ENCODE measurements at regions not wholly inside any gene's neighbourhood (a gene's known extent, or its start where the extent isn't known, plus 50 kb on each side); places are given as distances from the start of the nearest gene placed in this dataset.

GRCh38 chr4:28665306-28665705, 1804.7 kb downstream of the STIM2 start:
- 0 to 93% methylated on average over 1 of the region's 1 CpG for WGBS, 2 donors
- TF ChIP-seq CTCF (IDR thresholded peaks at IDR 0.05) (no peak), POLR2A (IDR thresholded peaks at IDR 0.05) (no peak)
- no peak for DNase-seq (ENCODE audit: low spot score in 2 of 2)
- H3K4me3 ChIP-seq (ENCODE audit: low read depth, poor library complexity, severe bottlenecking), result no peak overlapping the region
- intact Hi-C loops (cut with DNase I; ENCODE audit: low total_unique reads), result no loop called here

DNA sequence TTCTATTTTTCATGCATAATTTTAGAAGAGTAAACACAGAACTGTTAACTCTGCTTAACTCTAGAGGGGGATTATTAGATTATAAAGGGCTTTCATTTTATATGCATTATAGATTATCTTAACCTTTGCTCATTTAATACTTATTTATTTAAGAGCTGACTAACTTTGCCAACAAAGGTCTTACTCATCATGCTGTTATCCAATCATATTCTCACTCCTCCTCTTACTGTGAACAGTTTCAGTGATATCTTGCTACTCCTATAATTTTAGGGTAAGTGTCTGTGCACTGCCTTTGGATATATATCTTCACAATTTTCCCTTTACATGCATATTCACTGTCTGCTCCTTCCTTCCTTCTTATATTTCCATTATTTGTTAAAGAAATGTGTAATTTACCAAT, 1814.9 kb downstream of the STIM2 start:
- TF ChIP-seq POLR2A (IDR thresholded peaks at IDR 0.05) (no peak), CTCF (IDR thresholded peaks at IDR 0.05) (no peak)
- H3K4me3 ChIP-seq (ENCODE audit: low read depth, poor library complexity, severe bottlenecking), result no peak overlapping the region
- DNase-seq (ENCODE audit: low spot score in 2 of 2), result no peak
- intact Hi-C loops (cut with DNase I; ENCODE audit: low total_unique reads), result no loop called here

- H3K4me3 ChIP-seq (ENCODE audit: low read depth, poor library complexity, severe bottlenecking), result no peak overlapping the region
- TF ChIP-seq CTCF (IDR thresholded peaks at IDR 0.05), result no peak
- TF ChIP-seq POLR2A (IDR thresholded peaks at IDR 0.05), result no peak
- intact Hi-C loops (cut with DNase I; ENCODE audit: low total_unique reads), result no loop called here
- no peak for DNase-seq (ENCODE audit: low spot score in 2 of 2)
These were observed 1817.2 kb downstream of the STIM2 start for GRCh38 chr4:28677808-28678207.

DNA sequence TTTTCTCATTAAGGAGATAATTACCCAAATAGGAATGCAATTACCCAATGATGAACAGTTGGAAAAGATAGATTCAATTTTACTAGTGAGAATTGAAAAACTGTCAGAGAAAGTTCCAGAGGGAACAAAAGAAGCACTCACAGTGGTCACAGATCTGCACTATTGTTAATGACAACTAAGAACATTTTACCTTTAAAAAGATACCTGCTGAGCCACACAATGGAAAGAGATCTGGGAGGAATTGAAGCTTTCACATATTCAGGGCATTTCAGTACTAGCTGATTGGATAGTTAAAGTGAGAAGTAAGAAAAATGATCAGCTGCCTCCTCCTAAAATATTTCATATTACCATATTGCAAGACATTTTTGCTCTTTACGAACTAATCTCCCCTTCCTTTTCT, 1822.2 kb downstream of the STIM2 start:
- H3K4me3 ChIP-seq (ENCODE audit: low read depth, poor library complexity, severe bottlenecking), result no peak overlapping the region
- intact Hi-C loops (cut with DNase I; ENCODE audit: low total_unique reads), result no loop called here
- 69 to 71% methylated on average over 1 of the region's 1 CpG for WGBS, 2 donors
- no peak for DNase-seq (ENCODE audit: low spot score in 2 of 2)
- TF ChIP-seq POLR2A (IDR thresholded peaks at IDR 0.05), result no peak
- TF ChIP-seq CTCF (IDR thresholded peaks at IDR 0.05), result no peak

DNA sequence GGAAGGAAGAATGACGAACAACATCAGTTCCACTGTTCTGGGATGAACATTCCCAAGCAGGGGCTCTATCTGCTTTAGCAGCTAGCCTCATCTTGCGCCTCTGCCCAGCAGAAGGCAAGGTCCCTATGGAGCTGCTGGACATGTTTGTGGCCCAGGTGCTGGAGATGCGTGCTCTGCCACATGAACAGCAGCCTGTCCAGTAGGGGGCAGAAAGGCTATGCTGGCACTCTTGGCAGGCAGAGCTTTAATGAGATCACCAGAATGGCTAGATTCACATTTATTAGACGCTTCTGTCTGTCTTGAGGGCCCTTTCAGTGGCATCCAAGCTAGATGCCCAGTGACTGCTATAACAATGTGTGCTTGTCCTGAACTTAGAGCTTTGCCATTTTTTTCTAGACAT, 1826.0 kb downstream of the STIM2 start:
- DNase-seq (ENCODE audit: low spot score in 2 of 2), result no peak
- TF ChIP-seq POLR2A (IDR thresholded peaks at IDR 0.05) (no peak), CTCF (IDR thresholded peaks at IDR 0.05) (no peak)
- intact Hi-C loops (cut with DNase I; ENCODE audit: low total_unique reads), result no loop called here
- H3K4me3 ChIP-seq (ENCODE audit: low read depth, poor library complexity, severe bottlenecking), result no peak overlapping the region
- 71 to 77% methylated on average over 4 of the region's 4 CpGs for WGBS, 2 donors

- 81 to 88% methylated on average over 1 of the region's 1 CpG for WGBS, 2 donors
- no peak overlapping the region for H3K4me3 ChIP-seq (ENCODE audit: low read depth, poor library complexity, severe bottlenecking)
- intact Hi-C loops (cut with DNase I; ENCODE audit: low total_unique reads), result no loop called here
- no peak for DNase-seq (ENCODE audit: low spot score in 2 of 2)
- no peak for TF ChIP-seq CTCF (IDR thresholded peaks at IDR 0.05)
- TF ChIP-seq POLR2A (IDR thresholded peaks at IDR 0.05), result no peak
These were observed 1830.2 kb downstream of the STIM2 start for GRCh38 chr4:28690890-28691289.

Measured in lower leg skin (tissue), 4 donors.